GM23338 (cell line): ENCODE measurements at regions not wholly inside any gene's neighbourhood (a gene's known extent, or its start where the extent isn't known, plus 50 kb on each side); places are given as distances from the start of the nearest gene placed in this dataset.

ENCODE experiments used
- ATAC-seq: fragments of 200-7000 bp; cut with Tn5 transposase; 3 replicates; pipeline ENCODE4 v1.9.1; 2020
- DNase-seq: peaks from one replicate; pipeline ENCODE4 v3.0.0-alpha.2; 2015; ENCODE audit warnings: low spot score
- H2AFZ ChIP-seq: fragments of 200-600 bp; sonication (generic); 2 replicates; pipeline ENCODE4 v1.8.0; 2016; ENCODE audit warnings: antibody characterized with exemption, mild to moderate bottlenecking, moderate library complexity
- H3F3A ChIP-seq: fragments of 200-600 bp; sonication (generic); replicated peaks from 2 replicates; pipeline ENCODE4 v1.8.0; 2017; ENCODE audit warnings: antibody characterized with exemption, mixed run types, low read depth
- H3K27ac ChIP-seq: fragments of 200-600 bp; sonication (generic); 2 replicates; pipeline ENCODE4 v1.6.1; 2016; ENCODE audit warnings: low read depth
- H3K27me3 ChIP-seq: fragments of 200-600 bp; sonication (generic); 2 replicates; pipeline ENCODE4 v1.8.0; 2016; ENCODE audit warnings: mild to moderate bottlenecking, mixed run types, moderate library complexity; ENCODE audit not compliant: insufficient read depth
- H3K36me3 ChIP-seq: fragments of 200-600 bp; sonication (generic); 2 replicates; pipeline ENCODE4 v1.8.0; 2016; ENCODE audit warnings: mild to moderate bottlenecking; ENCODE audit not compliant: insufficient read depth
- H3K4me1 ChIP-seq: fragments of 200-600 bp; sonication (generic); 2 replicates; pipeline ENCODE4 v1.8.0; 2016; ENCODE audit warnings: mild to moderate bottlenecking, moderate library complexity; ENCODE audit not compliant: insufficient read depth
- H3K4me2 ChIP-seq: fragments of 200-600 bp; sonication (generic); 2 replicates; pipeline ENCODE4 v1.7.1; 2017; ENCODE audit warnings: mixed run types
- H3K4me3 ChIP-seq: fragments of 200-600 bp; sonication (generic); 2 replicates; pipeline ENCODE4 v1.6.1; 2016; ENCODE audit warnings: mixed run types
- H3K79me2 ChIP-seq: fragments of 200-600 bp; sonication (generic); replicated peaks from 2 replicates; pipeline ENCODE4 v1.8.0; 2017; ENCODE audit warnings: mild to moderate bottlenecking; ENCODE audit not compliant: insufficient read depth
- H3K9me2 ChIP-seq: fragments of 200-600 bp; sonication (generic); 2 replicates; pipeline ENCODE4 v1.8.0; 2017; ENCODE audit not compliant: insufficient read depth
- H4K20me1 ChIP-seq: fragments of 200-600 bp; sonication (generic); replicated peaks from 2 replicates; pipeline ENCODE4 v1.8.0; 2017; ENCODE audit warnings: mild to moderate bottlenecking; ENCODE audit not compliant: insufficient read depth
- H3K27ac Mint-ChIP-seq: 2 replicates; pipeline ENCODE4 v1.8.0; 2020; ENCODE audit warnings: inconsistent platforms, mild to moderate bottlenecking, moderate library complexity, mixed read lengths
- H3K27me3 Mint-ChIP-seq: 3 replicates; pipeline ENCODE4 v1.8.0; 2022; ENCODE audit warnings: low read depth, mild to moderate bottlenecking, moderate library complexity, mixed read lengths, inconsistent platforms; ENCODE audit not compliant: insufficient read depth, poor library complexity
- H3K36me3 Mint-ChIP-seq: 3 replicates; pipeline ENCODE4 v1.8.0; 2021; ENCODE audit warnings: low read depth, mild to moderate bottlenecking, inconsistent platforms, moderate library complexity, mixed read lengths
- H3K4me1 Mint-ChIP-seq: 3 replicates; pipeline ENCODE4 v1.8.0; 2020; ENCODE audit warnings: mild to moderate bottlenecking, inconsistent platforms, mixed read lengths
- H3K4me3 Mint-ChIP-seq: 3 replicates; pipeline ENCODE4 v1.8.0; 2021; ENCODE audit warnings: moderate library complexity, mild to moderate bottlenecking, inconsistent platforms, mixed read lengths
- H3K9me3 Mint-ChIP-seq: 3 replicates; pipeline ENCODE4 v1.8.0; 2020; ENCODE audit warnings: moderate library complexity, mild to moderate bottlenecking, inconsistent platforms, mixed read lengths
- CREB1 ChIP-seq: fragments of 250-450 bp; sonication (Bioruptor Pico); IDR thresholded peaks from 2 replicates; pipeline ENCODE4 v1.5.0; 2020; ENCODE audit warnings: low read depth, mild to moderate bottlenecking, moderate library complexity
- ETS1 ChIP-seq: IDR thresholded peaks from 2 replicates; pipeline ENCODE4 v1.6.1; 2016; ENCODE audit warnings: antibody characterized with exemption
- EZH2 ChIP-seq: fragments of 200-600 bp; sonication (generic); IDR thresholded peaks from one replicate; pipeline ENCODE4 v1.8.0; 2017; ENCODE audit warnings: antibody characterized with exemption, mild to moderate bottlenecking, low read depth; ENCODE audit not compliant: unreplicated experiment
- EZH2phosphoT487 ChIP-seq: fragments of 200-600 bp; sonication (generic); IDR thresholded peaks from one replicate; pipeline ENCODE4 v1.8.1; 2018; ENCODE audit warnings: antibody characterized with exemption; ENCODE audit not compliant: unreplicated experiment
- JUNB ChIP-seq: IDR thresholded peaks from one replicate; pipeline ENCODE4 v1.6.1; 2016; ENCODE audit warnings: antibody characterized with exemption; ENCODE audit not compliant: unreplicated experiment
- NANOG ChIP-seq: IDR thresholded peaks from 2 replicates; pipeline ENCODE4 v1.6.1; 2016; ENCODE audit warnings: antibody characterized with exemption, borderline replicate concordance
- POLR2AphosphoS5 ChIP-seq: IDR thresholded peaks from 2 replicates; pipeline ENCODE4 v1.6.1; 2016; ENCODE audit warnings: antibody characterized with exemption, low read depth
- STAT1 ChIP-seq: IDR thresholded peaks from one replicate; pipeline ENCODE4 v1.6.1; 2016; ENCODE audit warnings: antibody characterized with exemption; ENCODE audit not compliant: unreplicated experiment
- ZNF114 ChIP-seq: fragments of 250-450 bp; sonication (Bioruptor Pico); IDR thresholded peaks from 2 replicates; pipeline ENCODE4 v1.5.0; 2020; ENCODE audit warnings: mild to moderate bottlenecking, moderate library complexity
- ZNF331 ChIP-seq: fragments of 250-450 bp; sonication (Bioruptor Pico); IDR thresholded peaks from 2 replicates; pipeline ENCODE4 v1.5.0; 2020; ENCODE audit warnings: low read depth, mild to moderate bottlenecking, moderate library complexity
- TF ChIP-seq, protein P1 (sequence below): fragments of 250-450 bp; sonication (Bioruptor Pico); IDR thresholded peaks from 2 replicates; pipeline ENCODE4 v1.5.0; 2020; ENCODE audit warnings: mild to moderate bottlenecking, moderate library complexity
- TF ChIP-seq, protein P2 (sequence below): IDR thresholded peaks from one replicate; pipeline ENCODE4 v1.6.1; 2018; ENCODE audit warnings: antibody characterized with exemption; ENCODE audit not compliant: unreplicated experiment
- TF ChIP-seq, protein P3 (sequence below), 2 experiments: fragments of 200-600 bp in 1 of 2; sonication (generic) in 1 of 2; conservative IDR thresholded peaks; 2 replicates each; pipeline versions ENCODE4 v1.5.1 to v1.6.1; 2016 to 2017; ENCODE audit warnings: antibody characterized with exemption in 2 of 2, low read depth in 2 of 2, mild to moderate bottlenecking in 2 of 2, moderate library complexity in 1 of 2

DNA sequence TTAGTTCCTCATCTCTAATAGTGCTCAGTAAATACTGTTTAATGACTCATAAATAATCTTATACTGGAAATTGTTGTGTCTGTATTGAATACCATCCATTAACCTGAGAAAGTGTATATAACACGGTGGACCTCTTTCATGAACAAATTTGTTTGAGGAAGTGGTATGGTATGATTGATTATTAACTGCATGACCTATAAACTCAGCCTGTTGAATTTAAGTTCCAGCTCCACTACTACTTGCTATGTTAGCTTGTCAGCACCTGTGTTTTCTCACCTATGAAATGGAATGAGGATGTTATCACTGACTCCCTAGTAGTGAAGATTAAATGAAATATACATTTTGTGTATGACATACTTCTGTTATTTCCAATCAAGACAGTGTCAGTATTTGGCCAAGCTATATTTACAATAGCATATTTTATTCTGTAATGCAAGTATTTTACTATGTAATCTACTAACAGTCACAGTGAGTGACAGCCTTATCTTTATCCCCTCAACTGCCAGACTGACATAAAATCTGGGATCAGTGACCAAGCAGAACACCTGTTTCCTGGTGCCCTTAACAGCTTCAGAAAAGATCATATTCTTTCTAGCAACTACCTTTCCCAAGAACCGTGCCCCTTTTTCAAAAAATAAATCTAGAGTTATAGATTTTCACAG is 77.3 kb upstream of the ITGA1 start:
- TF ChIP-seq ZNF114 (CRISPR knock-in tag), result no peak
- TF ChIP-seq ZNF331 (CRISPR knock-in tag), result no peak
- TF ChIP-seq EZH2, result no peak
- TF ChIP-seq, protein P1, sequence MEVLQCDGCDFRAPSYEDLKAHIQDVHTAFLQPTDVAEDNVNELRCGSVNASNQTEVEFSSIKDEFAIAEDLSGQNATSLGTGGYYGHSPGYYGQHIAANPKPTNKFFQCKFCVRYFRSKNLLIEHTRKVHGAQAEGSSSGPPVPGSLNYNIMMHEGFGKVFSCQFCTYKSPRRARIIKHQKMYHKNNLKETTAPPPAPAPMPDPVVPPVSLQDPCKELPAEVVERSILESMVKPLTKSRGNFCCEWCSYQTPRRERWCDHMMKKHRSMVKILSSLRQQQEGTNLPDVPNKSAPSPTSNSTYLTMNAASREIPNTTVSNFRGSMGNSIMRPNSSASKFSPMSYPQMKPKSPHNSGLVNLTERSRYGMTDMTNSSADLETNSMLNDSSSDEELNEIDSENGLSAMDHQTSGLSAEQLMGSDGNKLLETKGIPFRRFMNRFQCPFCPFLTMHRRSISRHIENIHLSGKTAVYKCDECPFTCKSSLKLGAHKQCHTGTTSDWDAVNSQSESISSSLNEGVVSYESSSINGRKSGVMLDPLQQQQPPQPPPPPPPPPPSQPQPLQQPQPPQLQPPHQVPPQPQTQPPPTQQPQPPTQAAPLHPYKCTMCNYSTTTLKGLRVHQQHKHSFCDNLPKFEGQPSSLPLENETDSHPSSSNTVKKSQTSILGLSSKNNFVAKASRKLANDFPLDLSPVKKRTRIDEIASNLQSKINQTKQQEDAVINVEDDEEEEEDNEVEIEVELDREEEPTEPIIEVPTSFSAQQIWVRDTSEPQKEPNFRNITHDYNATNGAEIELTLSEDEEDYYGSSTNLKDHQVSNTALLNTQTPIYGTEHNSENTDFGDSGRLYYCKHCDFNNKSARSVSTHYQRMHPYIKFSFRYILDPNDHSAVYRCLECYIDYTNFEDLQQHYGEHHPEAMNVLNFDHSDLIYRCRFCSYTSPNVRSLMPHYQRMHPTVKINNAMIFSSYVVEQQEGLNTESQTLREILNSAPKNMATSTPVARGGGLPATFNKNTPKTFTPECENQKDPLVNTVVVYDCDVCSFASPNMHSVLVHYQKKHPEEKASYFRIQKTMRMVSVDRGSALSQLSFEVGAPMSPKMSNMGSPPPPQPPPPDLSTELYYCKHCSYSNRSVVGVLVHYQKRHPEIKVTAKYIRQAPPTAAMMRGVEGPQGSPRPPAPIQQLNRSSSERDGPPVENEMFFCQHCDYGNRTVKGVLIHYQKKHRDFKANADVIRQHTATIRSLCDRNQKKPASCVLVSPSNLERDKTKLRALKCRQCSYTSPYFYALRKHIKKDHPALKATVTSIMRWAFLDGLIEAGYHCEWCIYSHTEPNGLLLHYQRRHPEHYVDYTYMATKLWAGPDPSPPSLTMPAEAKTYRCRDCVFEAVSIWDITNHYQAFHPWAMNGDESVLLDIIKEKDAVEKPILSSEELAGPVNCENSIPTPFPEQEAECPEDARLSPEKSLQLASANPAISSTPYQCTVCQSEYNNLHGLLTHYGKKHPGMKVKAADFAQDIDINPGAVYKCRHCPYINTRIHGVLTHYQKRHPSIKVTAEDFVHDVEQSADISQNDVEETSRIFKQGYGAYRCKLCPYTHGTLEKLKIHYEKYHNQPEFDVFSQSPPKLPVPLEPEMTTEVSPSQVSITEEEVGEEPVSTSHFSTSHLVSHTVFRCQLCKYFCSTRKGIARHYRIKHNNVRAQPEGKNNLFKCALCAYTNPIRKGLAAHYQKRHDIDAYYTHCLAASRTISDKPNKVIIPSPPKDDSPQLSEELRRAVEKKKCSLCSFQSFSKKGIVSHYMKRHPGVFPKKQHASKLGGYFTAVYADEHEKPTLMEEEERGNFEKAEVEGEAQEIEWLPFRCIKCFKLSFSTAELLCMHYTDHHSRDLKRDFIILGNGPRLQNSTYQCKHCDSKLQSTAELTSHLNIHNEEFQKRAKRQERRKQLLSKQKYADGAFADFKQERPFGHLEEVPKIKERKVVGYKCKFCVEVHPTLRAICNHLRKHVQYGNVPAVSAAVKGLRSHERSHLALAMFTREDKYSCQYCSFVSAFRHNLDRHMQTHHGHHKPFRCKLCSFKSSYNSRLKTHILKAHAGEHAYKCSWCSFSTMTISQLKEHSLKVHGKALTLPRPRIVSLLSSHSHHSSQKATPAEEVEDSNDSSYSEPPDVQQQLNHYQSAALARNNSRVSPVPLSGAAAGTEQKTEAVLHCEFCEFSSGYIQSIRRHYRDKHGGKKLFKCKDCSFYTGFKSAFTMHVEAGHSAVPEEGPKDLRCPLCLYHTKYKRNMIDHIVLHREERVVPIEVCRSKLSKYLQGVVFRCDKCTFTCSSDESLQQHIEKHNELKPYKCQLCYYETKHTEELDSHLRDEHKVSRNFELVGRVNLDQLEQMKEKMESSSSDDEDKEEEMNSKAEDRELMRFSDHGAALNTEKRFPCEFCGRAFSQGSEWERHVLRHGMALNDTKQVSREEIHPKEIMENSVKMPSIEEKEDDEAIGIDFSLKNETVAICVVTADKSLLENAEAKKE, result no peak
- TF ChIP-seq, protein P2, sequence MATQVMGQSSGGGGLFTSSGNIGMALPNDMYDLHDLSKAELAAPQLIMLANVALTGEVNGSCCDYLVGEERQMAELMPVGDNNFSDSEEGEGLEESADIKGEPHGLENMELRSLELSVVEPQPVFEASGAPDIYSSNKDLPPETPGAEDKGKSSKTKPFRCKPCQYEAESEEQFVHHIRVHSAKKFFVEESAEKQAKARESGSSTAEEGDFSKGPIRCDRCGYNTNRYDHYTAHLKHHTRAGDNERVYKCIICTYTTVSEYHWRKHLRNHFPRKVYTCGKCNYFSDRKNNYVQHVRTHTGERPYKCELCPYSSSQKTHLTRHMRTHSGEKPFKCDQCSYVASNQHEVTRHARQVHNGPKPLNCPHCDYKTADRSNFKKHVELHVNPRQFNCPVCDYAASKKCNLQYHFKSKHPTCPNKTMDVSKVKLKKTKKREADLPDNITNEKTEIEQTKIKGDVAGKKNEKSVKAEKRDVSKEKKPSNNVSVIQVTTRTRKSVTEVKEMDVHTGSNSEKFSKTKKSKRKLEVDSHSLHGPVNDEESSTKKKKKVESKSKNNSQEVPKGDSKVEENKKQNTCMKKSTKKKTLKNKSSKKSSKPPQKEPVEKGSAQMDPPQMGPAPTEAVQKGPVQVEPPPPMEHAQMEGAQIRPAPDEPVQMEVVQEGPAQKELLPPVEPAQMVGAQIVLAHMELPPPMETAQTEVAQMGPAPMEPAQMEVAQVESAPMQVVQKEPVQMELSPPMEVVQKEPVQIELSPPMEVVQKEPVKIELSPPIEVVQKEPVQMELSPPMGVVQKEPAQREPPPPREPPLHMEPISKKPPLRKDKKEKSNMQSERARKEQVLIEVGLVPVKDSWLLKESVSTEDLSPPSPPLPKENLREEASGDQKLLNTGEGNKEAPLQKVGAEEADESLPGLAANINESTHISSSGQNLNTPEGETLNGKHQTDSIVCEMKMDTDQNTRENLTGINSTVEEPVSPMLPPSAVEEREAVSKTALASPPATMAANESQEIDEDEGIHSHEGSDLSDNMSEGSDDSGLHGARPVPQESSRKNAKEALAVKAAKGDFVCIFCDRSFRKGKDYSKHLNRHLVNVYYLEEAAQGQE, result no peak
- TF ChIP-seq STAT1, result no peak
- TF ChIP-seq EZH2phosphoT487, result no peak
- no peak for TF ChIP-seq JUNB
- no peak for TF ChIP-seq CREB1 (CRISPR knock-in tag)
- no peak for TF ChIP-seq NANOG
- no peak for TF ChIP-seq ETS1
- no peak for TF ChIP-seq POLR2AphosphoS5
- TF ChIP-seq, protein P3, sequence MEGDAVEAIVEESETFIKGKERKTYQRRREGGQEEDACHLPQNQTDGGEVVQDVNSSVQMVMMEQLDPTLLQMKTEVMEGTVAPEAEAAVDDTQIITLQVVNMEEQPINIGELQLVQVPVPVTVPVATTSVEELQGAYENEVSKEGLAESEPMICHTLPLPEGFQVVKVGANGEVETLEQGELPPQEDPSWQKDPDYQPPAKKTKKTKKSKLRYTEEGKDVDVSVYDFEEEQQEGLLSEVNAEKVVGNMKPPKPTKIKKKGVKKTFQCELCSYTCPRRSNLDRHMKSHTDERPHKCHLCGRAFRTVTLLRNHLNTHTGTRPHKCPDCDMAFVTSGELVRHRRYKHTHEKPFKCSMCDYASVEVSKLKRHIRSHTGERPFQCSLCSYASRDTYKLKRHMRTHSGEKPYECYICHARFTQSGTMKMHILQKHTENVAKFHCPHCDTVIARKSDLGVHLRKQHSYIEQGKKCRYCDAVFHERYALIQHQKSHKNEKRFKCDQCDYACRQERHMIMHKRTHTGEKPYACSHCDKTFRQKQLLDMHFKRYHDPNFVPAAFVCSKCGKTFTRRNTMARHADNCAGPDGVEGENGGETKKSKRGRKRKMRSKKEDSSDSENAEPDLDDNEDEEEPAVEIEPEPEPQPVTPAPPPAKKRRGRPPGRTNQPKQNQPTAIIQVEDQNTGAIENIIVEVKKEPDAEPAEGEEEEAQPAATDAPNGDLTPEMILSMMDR (conservative IDR thresholded peaks at IDR 0.05; ENCODE audit: low read depth in 2 of 2), result no peak
- Histone ChIP-seq H3K4me2 (no peak overlapping the region), H3K27ac (no peak overlapping the region), H3K4me3 (no peak overlapping the region), H3K79me2 (no peaks in the 10 kb centered on the region), H3K36me3 (no peaks in the 10 kb centered on the region), H2AFZ (no peak overlapping the region), H3K9me2 (no peaks in the 10 kb centered on the region), H3K4me1 (peaks cover 8% of the 10 kb centered on the region; the same call in 1 of the 2 replicates), H3F3A (no peaks in the 10 kb centered on the region), H4K20me1 (no peaks in the 10 kb centered on the region), H3K27me3 (no peaks in the 10 kb centered on the region)
- DNase-seq, result no peak
- Mint-ChIP-seq H3K4me1 (peaks cover 11% of the 10 kb centered on the region; the same call in 2 of the 3 replicates), H3K27ac (no peak overlapping the region), H3K4me3 (no peak overlapping the region), H3K9me3 (no peaks in the 10 kb centered on the region), H3K36me3 (no peaks in the 10 kb centered on the region), H3K27me3 (peaks cover 3% of the 10 kb centered on the region)
- no peak for ATAC-seq
